ENCODE measurements at regions not wholly inside any gene's neighbourhood (a gene's known extent, or its start where the extent isn't known, plus 50 kb on each side); places are given as distances from the start of the nearest gene placed in this dataset.

DNA sequence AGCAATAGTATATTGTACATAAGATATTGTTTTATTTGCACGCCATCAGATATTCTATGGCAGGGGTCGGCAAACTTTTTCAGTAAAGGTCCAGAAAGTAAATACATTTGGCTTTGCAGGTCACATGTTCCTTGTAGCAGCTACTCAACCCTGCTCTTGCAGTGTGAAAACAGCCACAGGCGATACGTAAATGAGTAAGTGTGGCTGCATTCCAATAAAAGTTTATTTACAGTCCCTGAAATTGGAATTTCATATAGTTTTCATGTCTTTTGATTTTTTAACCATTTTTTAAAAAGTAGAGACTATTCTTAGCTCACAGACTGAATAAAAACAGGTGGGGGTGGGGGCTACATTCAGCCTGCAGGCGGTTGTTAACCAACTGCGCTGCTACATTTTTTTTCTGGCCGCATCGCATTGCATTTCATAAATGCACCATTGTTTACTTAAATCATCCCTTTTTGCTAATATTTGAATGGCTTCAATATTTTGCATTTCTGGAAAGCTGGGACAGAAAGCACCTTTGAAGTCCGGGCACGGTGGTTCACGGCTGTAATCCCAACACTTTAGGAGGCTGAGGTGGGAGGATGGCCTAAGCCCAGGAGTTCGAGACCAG lies 50.5 kb upstream of the HAPSTR1 start:
- intact Hi-C loops (cut with DNase I): no loop called here

More for the DNA sequence above, 50.5 kb upstream of the HAPSTR1 start:
- H3K4me1 ChIP-seq: peaks cover 7% of the 10 kb centered on the region
- no peak overlapping the region for H3K4me3 ChIP-seq
- TF ChIP-seq POLR2A (IDR thresholded peaks at IDR 0.05) (no peak), POLR2AphosphoS5 (IDR thresholded peaks at IDR 0.05; ENCODE audit: insufficient read depth in 1 of 2, low read depth in 1 of 2) (no peak)
- TF ChIP-seq, protein P1, sequence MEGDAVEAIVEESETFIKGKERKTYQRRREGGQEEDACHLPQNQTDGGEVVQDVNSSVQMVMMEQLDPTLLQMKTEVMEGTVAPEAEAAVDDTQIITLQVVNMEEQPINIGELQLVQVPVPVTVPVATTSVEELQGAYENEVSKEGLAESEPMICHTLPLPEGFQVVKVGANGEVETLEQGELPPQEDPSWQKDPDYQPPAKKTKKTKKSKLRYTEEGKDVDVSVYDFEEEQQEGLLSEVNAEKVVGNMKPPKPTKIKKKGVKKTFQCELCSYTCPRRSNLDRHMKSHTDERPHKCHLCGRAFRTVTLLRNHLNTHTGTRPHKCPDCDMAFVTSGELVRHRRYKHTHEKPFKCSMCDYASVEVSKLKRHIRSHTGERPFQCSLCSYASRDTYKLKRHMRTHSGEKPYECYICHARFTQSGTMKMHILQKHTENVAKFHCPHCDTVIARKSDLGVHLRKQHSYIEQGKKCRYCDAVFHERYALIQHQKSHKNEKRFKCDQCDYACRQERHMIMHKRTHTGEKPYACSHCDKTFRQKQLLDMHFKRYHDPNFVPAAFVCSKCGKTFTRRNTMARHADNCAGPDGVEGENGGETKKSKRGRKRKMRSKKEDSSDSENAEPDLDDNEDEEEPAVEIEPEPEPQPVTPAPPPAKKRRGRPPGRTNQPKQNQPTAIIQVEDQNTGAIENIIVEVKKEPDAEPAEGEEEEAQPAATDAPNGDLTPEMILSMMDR (IDR thresholded peaks at IDR 0.05): no peak
- no peak for DNase-seq (ENCODE audit: extremely low spot score in 2 of 2)
- H3K27me3 ChIP-seq: no peaks in the 10 kb centered on the region
- no peak overlapping the region for H3K27ac ChIP-seq
- H3K36me3 ChIP-seq: no peaks in the 10 kb centered on the region
- H3K9me3 ChIP-seq: no peaks in the 10 kb centered on the region

All from vagina (tissue), 2 donors.